ENCODE measurements at regions not wholly inside any gene's neighbourhood (a gene's known extent, or its start where the extent isn't known, plus 50 kb on each side); places are given as distances from the start of the nearest gene placed in this dataset.

DNA sequence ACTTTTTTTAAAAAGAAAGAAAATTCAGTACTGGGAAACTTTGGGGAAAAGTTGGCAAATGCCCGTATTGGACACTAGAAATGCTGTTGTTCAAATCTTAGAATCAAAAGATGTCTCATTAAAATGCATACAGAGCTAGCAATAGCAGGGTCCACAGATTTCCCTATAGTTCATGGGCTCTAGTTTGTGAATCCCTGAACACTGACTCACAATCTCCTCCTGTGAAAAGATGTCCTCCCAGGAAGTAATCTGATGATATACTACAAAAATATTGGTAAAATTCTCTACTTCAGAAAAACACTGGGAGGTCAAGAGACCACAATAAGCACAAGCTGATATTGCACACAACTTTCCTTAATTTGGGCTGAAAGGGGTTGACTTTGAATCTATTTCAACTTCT, 568.4 kb upstream of the ZNF385D start:
- TF ChIP-seq ZFP3 (CRISPR knock-in tag; IDR thresholded peaks at IDR 0.05) = no peak
- no peak for TF ChIP-seq GLIS3 (CRISPR knock-in tag; IDR thresholded peaks at IDR 0.05)
- no peak for TF ChIP-seq CSDC2 (CRISPR knock-in tag; IDR thresholded peaks at IDR 0.05)
- TF ChIP-seq ZNF565 (CRISPR knock-in tag; conservative IDR thresholded peaks at IDR 0.05; ENCODE audit: low read depth) = no peak
- TF ChIP-seq, protein P1, sequence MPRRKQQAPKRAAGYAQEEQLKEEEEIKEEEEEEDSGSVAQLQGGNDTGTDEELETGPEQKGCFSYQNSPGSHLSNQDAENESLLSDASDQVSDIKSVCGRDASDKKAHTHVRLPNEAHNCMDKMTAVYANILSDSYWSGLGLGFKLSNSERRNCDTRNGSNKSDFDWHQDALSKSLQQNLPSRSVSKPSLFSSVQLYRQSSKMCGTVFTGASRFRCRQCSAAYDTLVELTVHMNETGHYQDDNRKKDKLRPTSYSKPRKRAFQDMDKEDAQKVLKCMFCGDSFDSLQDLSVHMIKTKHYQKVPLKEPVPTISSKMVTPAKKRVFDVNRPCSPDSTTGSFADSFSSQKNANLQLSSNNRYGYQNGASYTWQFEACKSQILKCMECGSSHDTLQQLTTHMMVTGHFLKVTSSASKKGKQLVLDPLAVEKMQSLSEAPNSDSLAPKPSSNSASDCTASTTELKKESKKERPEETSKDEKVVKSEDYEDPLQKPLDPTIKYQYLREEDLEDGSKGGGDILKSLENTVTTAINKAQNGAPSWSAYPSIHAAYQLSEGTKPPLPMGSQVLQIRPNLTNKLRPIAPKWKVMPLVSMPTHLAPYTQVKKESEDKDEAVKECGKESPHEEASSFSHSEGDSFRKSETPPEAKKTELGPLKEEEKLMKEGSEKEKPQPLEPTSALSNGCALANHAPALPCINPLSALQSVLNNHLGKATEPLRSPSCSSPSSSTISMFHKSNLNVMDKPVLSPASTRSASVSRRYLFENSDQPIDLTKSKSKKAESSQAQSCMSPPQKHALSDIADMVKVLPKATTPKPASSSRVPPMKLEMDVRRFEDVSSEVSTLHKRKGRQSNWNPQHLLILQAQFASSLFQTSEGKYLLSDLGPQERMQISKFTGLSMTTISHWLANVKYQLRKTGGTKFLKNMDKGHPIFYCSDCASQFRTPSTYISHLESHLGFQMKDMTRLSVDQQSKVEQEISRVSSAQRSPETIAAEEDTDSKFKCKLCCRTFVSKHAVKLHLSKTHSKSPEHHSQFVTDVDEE (CRISPR knock-in tag; IDR thresholded peaks at IDR 0.05) = no peak
- TF ChIP-seq ARNTL (CRISPR knock-in tag; IDR thresholded peaks at IDR 0.05; ENCODE audit: borderline replicate concordance, low read depth) = no peak
- TF ChIP-seq PPARA (CRISPR knock-in tag; IDR thresholded peaks at IDR 0.05; ENCODE audit: borderline replicate concordance) = no peak
- no peak for TF ChIP-seq TCF4 (CRISPR knock-in tag; IDR thresholded peaks at IDR 0.05; ENCODE audit: borderline replicate concordance)
- TF ChIP-seq SNAI2 (CRISPR knock-in tag; IDR thresholded peaks at IDR 0.05) = no peak
- no peak for TF ChIP-seq BACH2 (CRISPR knock-in tag; IDR thresholded peaks at IDR 0.05; ENCODE audit: borderline replicate concordance)
- no peak for TF ChIP-seq RARB (CRISPR knock-in tag; IDR thresholded peaks at IDR 0.05)
- TF ChIP-seq ZNF70 (CRISPR knock-in tag; IDR thresholded peaks at IDR 0.05) = no peak

All from SK-N-SH treated with all-trans-retinoic acid at 6 μM for 48 hours (cell line).